ENCODE measurements at regions not wholly inside any gene's neighbourhood (a gene's known extent, or its start where the extent isn't known, plus 50 kb on each side); places are given as distances from the start of the nearest gene placed in this dataset.

GRCh38 chr11:19316434-19316833 lies 75.7 kb upstream of the E2F8 start (continued):
- TF ChIP-seq POU5F1 (IDR thresholded peaks at IDR 0.05; ENCODE audit: low read depth, low read length) = no peak
- no peak for TF ChIP-seq ASH2L (IDR thresholded peaks at IDR 0.05; ENCODE audit: low read length)
- no peak for TF ChIP-seq KDM1A (IDR thresholded peaks at IDR 0.05; ENCODE audit: borderline replicate concordance, low read length)
- TF ChIP-seq SIRT6 (IDR thresholded peaks at IDR 0.05; ENCODE audit: low read length) = no peak
- TF ChIP-seq RAD21 (IDR thresholded peaks at IDR 0.05 in 1 of 2, conservative IDR thresholded peaks at IDR 0.05 in 1 of 2; ENCODE audit: low read depth in 2 of 2, low read length in 2 of 2) = no peak
